ENCODE measurements at regions not wholly inside any gene's neighbourhood (a gene's known extent, or its start where the extent isn't known, plus 50 kb on each side); places are given as distances from the start of the nearest gene placed in this dataset.

GRCh38 chr4:188697243-188697642 is 558.0 kb downstream of the TRIML1 start:
- Histone ChIP-seq H3K56ac (ENCODE audit: extremely low read depth, insufficient read depth, low read length) (no peak overlapping the region), H3K4me2 (ENCODE audit: low read depth, low read length) (no peak overlapping the region), H2AK9ac (replicated peaks; ENCODE audit: low read depth, low read length, poor library complexity) (no peak overlapping the region), H3K14ac (replicated peaks; ENCODE audit: low read depth, low read length) (no peak overlapping the region), H3K23ac (ENCODE audit: low read depth, low read length) (no peak overlapping the region), H2BK15ac (ENCODE audit: low read depth, low read length) (no peak overlapping the region), H4K20me1 (ENCODE audit: insufficient read depth, low read length) (no peaks in the 10 kb centered on the region), H2AK5ac (ENCODE audit: low read depth, low read length) (no peak overlapping the region), H3K79me1 (ENCODE audit: low read depth in 1 of 2, low read length in 2 of 2) (no peaks in the 10 kb centered on the region), H2BK5ac (ENCODE audit: low read depth, low read length, poor library complexity, severe bottlenecking) (no peak overlapping the region), H3K4me3 (ENCODE audit: insufficient read depth, low read depth, low read length) (no peak overlapping the region), H3K18ac (ENCODE audit: low read depth, low read length) (no peak overlapping the region), H2BK20ac (ENCODE audit: low read depth, low read length) (no peak overlapping the region), H4K8ac (ENCODE audit: low read depth in 2 of 2, low read length in 2 of 2) (no peak overlapping the region), H2BK120ac (ENCODE audit: low read depth, low read length) (no peak overlapping the region), H3K9ac (ENCODE audit: low read depth, low read length) (no peak overlapping the region), H3K27ac (ENCODE audit: insufficient read depth, low read length) (no peak overlapping the region), H4K5ac (ENCODE audit: low read depth, low read length) (no peak overlapping the region), H3K4ac (ENCODE audit: low read depth, low read length) (no peak overlapping the region), H3K4me1 (ENCODE audit: control insufficient read depth, insufficient read depth, low read length) (no peaks in the 10 kb centered on the region), H3K9me3 (ENCODE audit: control insufficient read depth, insufficient read depth, low read length) (no peaks in the 10 kb centered on the region; the same call in 1 of the 2 replicates), H3K36me3 (ENCODE audit: control insufficient read depth, insufficient read depth, low read length) (no peaks in the 10 kb centered on the region), H4K91ac (ENCODE audit: insufficient read depth, low read depth, low read length) (no peak overlapping the region), H3K9me1 (ENCODE audit: insufficient read depth, low read length) (no peaks in the 10 kb centered on the region), H2AFZ (replicated peaks; ENCODE audit: low read length, poor library complexity) (no peak overlapping the region), H3K27me3 (ENCODE audit: control insufficient read depth, insufficient read depth, low read length) (no peaks in the 10 kb centered on the region)
- dilution Hi-C loops (cut with HindIII; ENCODE audit: low sequenced_read_pairs, unreplicated experiment) = no loop called here
- in situ Hi-C loops (cut with MboI; ENCODE audit: low sequenced_read_pairs) = no loop called here
- BruUV-seq (replicated peaks) = no TSS peak
- POLR2A ChIA-PET (ENCODE audit: unreplicated experiment) = no interaction called here
- CTCF ChIA-PET = no interaction called here
- ATAC-seq (ENCODE audit: low read depth) (no peak), DNase-seq (no peak)
- intact Hi-C loops (cut with micrococcal nuclease) = no loop called here
- WGBS, 2 experiments (ENCODE audit: extremely low coverage in 2 of 2, insufficient read length in 1 of 2) = no CpG with 5 or more reads among the region's 1 CpG
- peak; percentile 89 for TF ChIP-seq CEBPB (IDR thresholded peaks at IDR 0.05; ENCODE audit: low read depth, low read length)
- no peak for TF ChIP-seq RAD21 (IDR thresholded peaks at IDR 0.05; ENCODE audit: low read length)

Data from IMR-90 (cell line).